H1 (cell line): ENCODE measurements at regions not wholly inside any gene's neighbourhood (a gene's known extent, or its start where the extent isn't known, plus 50 kb on each side); places are given as distances from the start of the nearest gene placed in this dataset.

Experiments used
- ATF2 ChIP-seq: IDR thresholded peaks from 2 replicates; pipeline ENCODE4 v1.6.1; 2012; ENCODE audit warnings: low read length, inconsistent platforms
- BCL11A ChIP-seq, 2 experiments: IDR thresholded peaks; one replicate each; pipeline ENCODE4 v1.6.1; 2011; ENCODE audit warnings: low read depth in 2 of 2, low read length in 2 of 2, mild to moderate bottlenecking in 2 of 2
- TF ChIP-seq, protein P1 (sequence below): IDR thresholded peaks from 2 replicates; pipeline ENCODE4 v1.6.1; 2011; ENCODE audit warnings: low read length, improper control_type of control experiment

- no peak for TF ChIP-seq ATF2
- TF ChIP-seq, protein P1, sequence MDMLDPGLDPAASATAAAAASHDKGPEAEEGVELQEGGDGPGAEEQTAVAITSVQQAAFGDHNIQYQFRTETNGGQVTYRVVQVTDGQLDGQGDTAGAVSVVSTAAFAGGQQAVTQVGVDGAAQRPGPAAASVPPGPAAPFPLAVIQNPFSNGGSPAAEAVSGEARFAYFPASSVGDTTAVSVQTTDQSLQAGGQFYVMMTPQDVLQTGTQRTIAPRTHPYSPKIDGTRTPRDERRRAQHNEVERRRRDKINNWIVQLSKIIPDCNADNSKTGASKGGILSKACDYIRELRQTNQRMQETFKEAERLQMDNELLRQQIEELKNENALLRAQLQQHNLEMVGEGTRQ, result no peak
- TF ChIP-seq BCL11A (IDR thresholded peaks at IDR 0.05; ENCODE audit: low read depth in 2 of 2, low read length in 2 of 2), result no peak
These were observed 278.8 kb downstream of the DCDC2C start (continued) for GRCh38 chr2:3982160-3982559.
